ENCODE measurements at regions not wholly inside any gene's neighbourhood (a gene's known extent, or its start where the extent isn't known, plus 50 kb on each side); places are given as distances from the start of the nearest gene placed in this dataset.

DNA sequence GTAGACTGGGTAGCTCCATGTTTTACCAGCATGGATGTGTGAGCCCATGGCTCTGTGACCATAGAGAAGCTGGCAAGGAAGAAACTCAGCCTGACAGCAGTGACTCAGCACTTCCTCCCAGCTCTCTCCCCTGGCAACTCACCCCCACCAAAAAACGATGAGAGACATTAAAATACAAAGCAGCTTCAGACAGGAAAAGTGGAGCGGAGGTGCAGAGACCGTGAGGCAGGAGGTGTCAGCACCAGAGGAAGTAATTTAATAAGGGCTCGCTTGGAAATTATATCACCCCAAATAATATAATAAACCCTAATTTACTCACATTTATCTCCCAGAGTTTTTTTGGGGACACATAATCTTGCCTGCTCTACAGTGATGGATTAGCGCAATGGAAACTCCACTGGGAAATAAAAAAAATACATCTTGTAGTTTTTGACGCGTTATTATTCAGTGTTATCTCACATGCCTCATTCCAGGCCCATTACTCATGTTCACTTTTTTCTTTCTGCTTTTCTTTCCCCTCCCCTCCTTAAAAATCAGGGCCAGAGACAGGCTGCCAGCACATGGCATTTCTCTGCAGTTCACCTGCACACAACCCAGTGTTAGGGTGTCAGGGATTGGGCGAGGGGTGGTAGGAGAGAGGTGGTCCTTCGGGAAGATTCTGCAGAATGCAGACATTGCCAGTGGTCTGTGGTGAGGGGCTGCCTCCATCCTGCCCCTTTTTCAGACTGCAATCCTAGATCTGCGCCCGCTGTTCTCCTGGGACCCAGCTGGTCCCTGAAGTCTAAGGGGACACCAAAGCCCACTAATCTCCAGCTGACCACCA lies 170.8 kb downstream of the BUD13 start:
- DNase-seq (ENCODE audit: low read depth in 4 of 4, low spot score in 1 of 4) = no peak

DNA sequence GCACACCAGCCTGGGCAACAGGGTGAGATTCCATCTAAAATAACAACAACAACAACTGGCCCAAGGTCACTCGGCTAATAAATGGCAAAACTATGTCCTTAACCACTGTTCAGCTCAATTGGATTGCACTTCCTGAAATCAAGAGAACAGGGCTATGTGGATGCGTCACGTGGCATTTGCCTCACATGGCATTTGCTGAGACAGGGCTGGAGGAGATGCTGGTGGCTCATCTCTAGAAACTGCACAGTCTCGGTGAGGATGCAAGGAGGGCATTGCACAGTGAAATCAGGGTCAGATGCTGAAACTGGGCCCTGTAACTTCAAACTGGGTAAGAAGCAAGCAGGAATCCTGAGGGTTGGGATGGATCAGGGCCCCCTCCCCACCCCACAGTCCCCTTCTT lies 171.9 kb downstream of the BUD13 start:
- no peak for DNase-seq (ENCODE audit: low read depth in 4 of 4, low spot score in 1 of 4)

DNA sequence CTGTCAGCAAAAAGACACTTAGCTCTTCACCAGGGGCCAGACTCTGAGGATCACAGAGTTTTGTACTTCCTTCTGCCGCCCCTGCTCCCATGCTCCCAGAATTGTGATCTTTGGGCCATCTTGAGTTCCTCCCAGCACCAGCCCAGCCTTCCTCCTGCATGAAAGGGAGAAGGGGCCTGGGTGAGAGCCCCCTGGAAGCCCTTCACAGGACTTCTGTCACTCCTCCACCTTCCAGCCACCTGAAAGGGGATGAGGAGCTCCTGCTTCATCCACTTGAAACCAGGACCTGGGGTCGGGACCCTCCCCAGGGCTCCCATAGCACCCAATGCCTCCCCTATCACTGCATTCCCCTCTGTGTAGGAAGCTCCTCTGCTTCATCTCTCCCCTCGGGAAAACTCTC lies 174.2 kb downstream of the BUD13 start:
- DNase-seq (ENCODE audit: low read depth in 4 of 4, low spot score in 1 of 4) = no peak

DNA sequence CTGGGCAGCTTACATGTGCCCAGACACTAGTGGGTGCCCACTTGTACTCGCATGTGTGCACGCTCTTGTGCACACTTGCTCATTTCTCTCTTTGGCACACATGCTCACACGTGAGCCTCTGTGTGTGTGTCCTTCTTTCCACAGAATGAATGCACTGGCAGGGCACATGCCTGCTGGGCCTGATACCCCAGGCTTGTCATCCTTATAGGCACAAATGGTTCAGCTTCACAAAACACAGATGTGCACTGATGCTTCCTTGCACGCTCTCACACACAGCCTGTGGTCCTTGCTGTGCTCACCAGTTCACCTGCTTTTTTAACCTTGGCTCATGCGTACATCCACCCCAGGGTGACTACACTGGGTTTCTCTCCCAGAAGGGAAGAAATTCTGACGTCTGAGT lies 174.8 kb downstream of the BUD13 start:
- DNase-seq (ENCODE audit: low read depth in 4 of 4, low spot score in 1 of 4) = no peak

DNA sequence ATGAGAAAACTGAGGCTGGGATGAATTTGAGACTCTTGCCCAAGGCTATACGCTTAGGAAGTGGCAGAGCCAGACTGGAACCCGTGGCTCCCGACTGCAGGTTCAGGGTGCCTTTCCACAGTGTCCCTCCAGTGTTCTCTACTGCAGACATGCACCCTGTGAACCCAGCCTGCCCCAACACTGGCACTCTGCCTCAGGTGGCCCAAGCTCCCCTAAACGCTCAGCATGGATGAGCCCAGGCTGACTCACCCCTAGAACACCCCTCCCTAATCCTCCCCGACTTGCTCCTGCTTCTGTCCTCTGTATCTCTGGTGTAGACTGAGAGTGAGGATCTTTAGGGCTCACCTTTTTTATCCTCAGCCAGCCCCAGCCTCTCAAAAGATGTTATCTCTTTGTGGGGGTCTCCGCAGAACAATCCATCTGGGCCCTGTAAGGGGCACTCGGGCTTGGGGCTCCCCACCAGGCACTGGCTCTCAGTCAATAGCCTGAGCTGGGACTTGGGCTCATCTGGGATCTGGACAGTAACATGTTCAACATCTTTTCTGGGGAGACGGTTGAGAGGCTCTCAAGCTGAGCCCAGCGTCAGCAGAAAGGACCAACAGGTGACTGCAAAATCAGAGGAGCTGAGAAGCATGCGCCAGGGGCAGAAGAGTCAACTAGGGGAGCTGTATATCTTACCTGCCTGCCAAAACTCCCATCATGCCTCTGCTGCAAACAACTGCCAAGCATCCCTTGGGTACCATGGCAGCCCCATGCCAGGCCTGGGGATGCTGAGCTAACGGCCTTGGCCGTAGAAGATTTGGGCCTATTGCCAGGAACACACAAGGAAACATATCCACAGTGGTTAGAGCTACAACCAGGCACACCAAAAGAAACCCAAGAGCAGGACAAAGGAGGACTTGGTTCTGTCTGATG lies 176.2 kb downstream of the BUD13 start:
- no peak for DNase-seq (ENCODE audit: low read depth in 4 of 4, low spot score in 1 of 4)

DNA sequence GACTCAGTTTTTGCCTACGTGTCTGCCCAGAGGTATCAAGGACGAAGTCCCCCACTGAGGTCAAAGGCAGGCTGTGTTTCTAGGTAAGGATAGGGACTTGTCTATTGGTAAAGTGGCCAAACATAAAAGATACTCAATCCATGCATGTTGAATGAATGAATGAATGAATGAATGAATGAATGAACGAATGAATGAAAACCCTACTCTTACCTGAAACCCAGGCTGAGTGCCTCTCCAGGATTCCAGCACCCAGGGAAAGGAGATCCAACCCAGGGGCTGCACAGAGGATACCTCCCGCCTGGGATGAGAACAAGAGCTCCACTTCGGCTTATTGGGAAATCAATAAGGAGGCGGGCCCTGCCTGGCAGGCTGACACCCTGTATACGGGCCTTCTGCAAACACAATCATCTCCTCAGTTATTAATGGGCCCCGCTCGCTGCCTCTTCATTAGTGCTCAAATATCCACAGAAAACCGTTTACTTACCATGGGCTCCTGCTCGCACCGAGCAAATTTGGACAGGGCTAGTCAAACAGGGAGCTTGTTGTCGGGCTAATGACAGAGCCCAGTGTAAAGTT lies 177.4 kb downstream of the BUD13 start:
- DNase-seq (ENCODE audit: low read depth in 4 of 4, low spot score in 1 of 4) = no peak

DNA sequence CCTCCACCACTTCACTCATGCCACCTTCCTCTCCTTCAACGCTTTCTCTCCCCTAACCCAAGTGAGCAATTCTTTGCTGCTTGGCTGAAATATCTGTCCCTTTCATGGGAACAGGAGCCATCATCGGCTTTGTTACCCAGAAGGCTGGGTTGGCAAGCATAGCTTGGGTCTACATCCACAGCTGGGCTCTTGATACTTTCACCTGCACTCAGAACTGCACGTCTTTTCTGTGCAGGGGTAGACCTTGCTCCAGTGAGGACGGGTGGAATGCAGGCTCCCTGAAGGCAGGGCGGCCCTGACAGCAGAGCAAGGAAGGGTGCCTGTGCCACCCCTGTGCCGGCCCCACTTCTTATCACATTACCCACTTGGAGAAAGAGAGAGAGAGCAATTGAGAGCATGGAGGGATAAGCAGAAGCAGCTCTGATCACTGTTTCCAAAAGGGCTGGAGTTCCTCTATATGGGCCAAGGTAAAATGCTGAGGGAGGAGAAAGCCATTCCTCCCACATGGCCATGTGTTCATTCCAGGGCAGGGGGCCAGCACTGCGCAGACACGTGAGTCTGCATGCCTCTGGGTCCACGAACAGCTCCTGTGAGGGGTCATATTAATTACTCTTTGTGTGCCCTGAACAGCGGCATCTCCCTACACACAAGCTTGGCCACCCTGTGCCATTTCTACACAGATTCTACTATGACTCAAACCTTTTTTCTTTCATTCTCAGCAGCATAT lies 181.8 kb downstream of the BUD13 start:
- no peak for DNase-seq (ENCODE audit: low read depth in 4 of 4, low spot score in 1 of 4)

DNA sequence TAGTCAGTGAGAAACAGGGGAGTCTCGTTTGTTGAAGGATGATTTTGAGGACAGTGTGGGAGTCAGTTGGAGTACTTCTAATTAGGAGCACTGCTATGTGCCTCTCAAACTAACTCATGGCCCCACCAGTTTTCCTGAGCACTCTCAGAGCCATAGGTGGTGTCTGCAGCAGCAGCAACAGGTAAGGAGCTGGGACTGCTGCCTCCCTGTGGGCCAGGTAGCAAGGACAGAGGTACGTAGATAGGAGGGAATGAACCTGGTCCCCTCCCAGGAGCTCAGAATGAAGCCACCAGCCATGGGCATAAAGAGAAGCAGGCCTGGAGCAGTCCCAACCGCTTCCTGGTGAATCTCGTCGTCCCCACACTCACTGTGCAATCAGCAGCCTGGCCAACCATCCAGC lies 183.4 kb downstream of the BUD13 start:
- DNase-seq (ENCODE audit: low read depth in 4 of 4, low spot score in 1 of 4) = no peak

DNA sequence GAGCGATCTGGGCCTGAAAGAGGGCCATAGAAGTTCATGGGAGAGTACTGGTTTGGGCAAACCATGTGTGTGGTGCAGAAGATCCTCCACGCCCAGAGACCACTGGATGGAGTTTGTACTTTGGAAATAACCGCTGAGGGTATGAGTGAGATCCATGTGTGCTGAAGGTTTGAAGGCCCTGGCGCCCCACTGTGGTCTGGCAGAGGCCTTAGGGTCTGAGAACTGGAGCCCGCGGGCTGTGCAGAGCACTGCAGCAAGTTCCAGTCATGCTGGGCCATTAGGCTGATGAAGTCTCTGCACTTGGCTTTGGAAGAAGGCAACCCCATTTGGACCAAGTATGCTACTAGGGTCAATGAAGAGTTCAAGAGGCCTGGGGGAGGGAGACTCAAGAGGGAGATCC lies 186.4 kb downstream of the BUD13 start:
- DNase-seq (ENCODE audit: low read depth in 4 of 4, low spot score in 1 of 4) = no peak

DNA sequence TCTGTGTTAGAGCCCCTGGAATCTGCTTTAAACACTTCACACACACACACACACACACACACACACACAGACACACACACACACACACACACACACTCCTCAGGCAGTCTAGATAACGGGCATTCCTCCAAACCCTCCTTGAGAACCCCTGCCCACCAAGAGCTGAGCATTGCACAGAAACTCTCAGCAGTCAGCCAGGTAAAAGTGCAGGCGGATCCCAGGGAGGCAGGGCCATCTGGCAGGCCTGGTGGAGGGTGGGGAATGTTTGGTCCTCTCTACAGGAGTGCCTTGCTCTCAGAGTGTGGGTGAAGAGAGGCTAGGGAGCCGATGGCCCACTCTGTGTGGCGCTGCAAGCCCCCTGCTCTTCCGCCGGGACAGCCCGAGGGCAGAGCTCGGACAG lies 190.2 kb downstream of the BUD13 start:
- no peak for DNase-seq (ENCODE audit: low read depth in 4 of 4, low spot score in 1 of 4)

DNA sequence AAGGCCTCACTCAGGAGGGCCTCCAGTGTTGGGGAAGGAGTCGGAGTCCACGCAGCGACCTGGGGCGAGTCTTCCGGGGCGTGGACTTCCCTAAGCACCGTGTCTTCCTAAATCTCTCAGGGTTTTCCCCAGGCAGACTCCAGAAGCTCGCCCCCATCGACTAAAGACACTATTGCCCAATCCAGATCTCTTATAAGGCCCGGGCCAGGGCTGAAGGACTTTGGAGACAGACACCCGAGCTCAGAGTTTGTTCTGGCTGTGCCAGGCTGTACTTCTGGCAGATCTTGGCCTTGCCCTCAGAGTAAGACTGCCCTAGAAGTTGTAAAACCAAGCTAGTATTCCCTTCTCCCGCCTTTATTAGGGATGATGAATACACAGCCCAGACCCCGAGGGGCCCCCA lies 191.4 kb downstream of the BUD13 start:
- DNase-seq (ENCODE audit: low read depth in 4 of 4, low spot score in 1 of 4) = no peak

DNA sequence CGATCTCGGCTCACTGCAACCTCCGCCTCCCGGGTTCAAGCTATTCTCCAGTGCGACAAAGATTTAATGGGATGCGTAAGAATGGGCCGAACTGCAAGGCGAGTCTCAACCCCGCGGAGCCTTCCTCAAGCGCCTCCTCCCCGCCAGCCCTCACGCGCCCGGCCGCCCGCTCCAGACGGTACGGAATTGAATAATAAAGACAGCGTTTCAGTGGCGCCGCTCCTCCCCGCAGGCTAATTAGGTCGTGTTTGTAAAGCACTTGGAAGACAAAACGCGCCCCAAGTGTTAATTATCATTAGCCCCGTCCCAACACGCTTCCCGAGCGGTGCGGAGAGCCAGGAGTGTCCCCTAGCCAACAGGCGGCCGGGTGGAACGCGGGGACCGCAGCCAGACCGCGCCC lies 192.0 kb downstream of the BUD13 start:
- no peak for DNase-seq (ENCODE audit: low read depth in 4 of 4, low spot score in 1 of 4)

DNA sequence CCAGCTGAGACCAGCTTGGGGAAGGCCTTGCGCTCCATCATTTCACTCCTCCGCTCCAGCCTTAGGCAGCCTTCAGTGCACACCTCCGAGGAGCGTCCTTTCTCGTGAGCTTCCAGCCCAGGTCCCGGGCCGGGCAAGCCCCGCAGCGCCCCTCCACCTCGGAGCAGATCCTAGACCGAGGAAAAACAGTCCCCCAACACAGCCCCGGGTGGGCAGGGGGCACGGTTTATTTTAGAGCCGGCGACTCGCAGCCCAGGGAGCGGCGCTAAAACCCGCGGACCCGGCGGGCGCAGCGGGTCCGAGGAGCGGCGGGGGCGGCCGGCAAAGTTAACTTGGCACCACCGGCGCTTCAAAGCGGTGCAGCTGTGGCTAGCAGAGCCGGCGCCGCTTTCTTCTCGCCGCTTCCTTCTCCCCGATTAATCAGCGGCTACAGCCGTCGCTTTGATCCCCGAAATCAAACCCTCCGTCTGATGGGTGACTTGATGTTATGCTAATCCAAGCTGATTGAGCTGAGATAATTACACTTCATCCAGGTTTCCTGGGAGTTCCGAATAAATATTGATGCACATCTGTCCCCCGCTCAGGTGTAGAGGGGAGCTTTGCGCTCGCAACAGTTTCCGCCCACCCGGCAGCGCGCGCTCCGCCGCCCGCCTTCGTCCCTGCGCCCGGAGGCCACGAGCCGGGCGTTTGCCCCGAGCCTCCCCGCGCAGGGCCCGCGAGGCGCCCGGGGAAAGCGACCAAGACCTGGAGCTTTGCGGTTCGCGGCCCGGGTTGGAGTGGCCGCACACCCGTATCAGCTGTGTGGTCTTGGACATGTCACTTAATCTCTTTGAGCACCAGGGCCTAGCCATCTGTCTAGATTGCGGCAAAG lies 192.7 kb downstream of the BUD13 start:
- no peak for DNase-seq (ENCODE audit: low read depth in 4 of 4, low spot score in 1 of 4)

DNA sequence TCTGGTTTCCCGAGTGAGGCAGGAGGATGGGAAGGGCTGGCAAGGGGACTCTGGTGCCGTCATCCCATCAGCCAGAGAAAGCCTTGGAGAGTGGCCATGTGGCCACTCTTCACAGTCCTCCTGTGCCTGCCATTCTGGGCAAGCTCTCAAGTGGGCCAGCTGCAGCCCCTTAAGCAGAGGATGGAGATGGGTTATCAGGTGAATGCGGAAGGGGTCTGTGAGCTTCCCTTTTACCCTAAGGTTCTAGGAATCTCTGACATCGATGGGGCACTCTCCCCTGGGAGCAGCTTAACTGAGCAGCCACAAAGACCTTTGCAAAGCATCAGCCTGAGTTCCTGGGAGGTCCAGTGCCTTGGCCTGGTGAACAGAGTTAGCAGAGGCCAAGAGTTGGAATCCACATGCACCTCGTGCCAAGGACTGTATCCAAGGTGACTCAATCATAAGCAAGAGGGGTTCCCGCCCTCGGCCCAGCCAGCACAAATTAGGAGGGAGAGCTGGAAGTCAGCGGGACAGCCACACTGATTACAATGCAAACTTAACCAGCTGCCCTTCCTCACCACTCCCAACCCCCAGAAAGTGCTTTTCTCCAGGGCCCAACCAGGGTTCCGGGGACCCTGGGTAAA lies 193.6 kb downstream of the BUD13 start:
- DNase-seq (ENCODE audit: low read depth in 4 of 4, low spot score in 1 of 4) = no peak

DNA sequence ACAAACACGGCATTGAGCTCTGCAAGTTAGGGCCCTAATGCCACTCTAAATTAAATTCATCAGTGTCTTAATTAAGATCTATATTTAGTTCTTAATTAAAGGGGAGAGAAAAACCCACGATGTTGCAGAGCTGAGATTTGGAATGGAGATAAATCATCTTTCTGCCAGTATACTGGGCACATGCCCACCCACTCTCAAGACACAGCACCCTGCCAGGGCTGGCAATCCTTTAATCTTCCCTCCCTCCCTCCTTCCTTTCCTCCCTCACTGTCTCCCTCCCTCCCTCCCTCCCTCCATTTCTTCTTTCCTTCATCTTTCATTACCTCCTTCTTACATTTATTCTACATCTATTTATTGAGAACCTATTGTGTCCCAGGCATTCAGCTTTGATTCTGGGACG lies 194.8 kb downstream of the BUD13 start:
- no peak for DNase-seq (ENCODE audit: low read depth in 4 of 4, low spot score in 1 of 4)

DNA sequence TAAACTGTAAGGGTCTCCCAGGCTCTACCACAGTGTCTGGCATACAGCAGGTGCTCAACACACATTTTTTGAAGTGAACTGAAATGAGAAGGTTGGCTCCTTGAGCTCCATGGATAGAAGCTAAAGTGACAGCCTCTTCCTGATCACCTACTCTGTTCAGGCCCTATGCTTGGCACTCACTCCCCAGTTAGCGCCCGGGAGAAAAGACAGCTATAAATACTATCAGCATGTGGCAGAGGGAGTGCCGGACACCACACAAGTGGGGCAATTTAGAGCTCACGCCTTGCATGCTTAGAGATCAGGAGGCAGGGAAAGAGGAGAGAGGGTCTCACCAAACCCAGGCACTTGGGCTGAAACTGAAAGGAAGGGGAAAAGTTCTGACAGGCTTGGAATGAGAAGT lies 195.5 kb downstream of the BUD13 start:
- no peak for DNase-seq (ENCODE audit: low read depth in 4 of 4, low spot score in 1 of 4)

DNA sequence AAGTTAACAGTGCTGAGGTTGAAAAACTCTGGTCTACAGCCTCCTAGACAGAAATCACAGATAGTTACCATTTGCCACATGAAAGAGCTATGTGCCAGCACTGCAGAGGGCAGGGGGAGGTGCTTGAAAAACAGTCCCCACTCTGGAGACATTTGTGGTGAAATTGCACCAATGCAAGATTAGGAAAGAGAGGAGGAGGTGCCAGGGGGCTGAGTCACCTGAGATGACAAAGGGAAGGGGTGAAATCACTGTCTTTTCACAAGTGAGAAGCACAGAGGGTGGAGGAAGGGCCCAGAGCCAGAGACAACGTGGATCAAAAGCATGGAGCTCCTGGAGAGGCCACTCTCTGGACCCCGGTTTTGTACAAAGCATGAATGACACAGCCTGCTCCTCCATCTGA lies 196.3 kb downstream of the BUD13 start:
- DNase-seq (ENCODE audit: low read depth in 4 of 4, low spot score in 1 of 4) = no peak

DNA sequence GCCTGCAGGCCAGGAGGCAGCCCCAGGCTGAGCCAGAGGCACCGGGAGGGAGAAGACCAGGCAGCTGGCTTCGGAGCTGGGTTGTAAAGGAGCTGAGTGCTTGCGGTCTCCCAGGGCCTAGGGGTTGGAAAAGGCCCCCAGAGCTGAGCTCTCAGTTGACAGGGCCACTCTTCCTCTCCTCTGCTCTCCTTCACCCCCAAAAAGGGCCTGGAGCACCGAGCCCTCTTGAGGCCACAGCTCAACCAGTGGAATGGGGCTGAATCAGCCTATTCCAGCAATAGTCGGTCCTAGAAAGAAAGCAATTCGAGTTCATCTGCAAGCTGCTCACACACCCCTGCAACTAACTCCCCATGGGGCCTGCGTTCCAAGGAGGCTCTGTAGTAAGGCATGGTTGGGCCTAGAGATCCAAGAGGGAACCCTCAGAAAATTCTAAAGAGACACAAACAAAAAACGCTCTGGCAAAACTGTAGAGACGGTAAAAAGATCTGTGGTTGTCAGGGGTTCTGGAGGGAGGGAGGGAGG lies 205.0 kb downstream of the BUD13 start:
- no peak for DNase-seq (ENCODE audit: low read depth in 4 of 4, low spot score in 1 of 4)

DNA sequence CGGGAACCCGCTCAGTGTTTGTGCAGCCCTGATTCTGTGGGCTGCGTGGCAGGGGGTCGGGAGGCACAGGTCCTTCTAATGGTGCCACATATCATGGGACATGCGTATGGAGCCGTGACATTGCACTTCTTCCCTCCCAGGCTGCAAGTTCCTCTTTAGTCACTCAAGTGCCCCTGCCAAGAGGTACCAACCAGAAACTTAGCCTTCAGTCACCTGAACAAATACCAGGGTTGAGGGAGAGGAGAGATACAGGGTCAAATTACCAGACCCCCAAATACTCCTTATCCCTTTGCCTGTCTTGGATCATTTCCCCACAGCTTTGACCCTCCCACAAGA lies 209.1 kb downstream of the BUD13 start:
- DNase-seq (ENCODE audit: low read depth in 4 of 4, low spot score in 1 of 4) = no peak

Measured in stimulated activated CD4-positive, alpha-beta T cell treated with anti-CD3 and anti-CD28 coated beads, Interleukin-1b, Interleukin-23, amount 100 ng/mL, for 24 hours (primary cell).